ENCODE measurements at regions not wholly inside any gene's neighbourhood (a gene's known extent, or its start where the extent isn't known, plus 50 kb on each side); places are given as distances from the start of the nearest gene placed in this dataset.

- DNase-seq (no peak), ATAC-seq (ENCODE audit: low read depth) (no peak)
- Mint-ChIP-seq H3K9me3 (no peaks in the 10 kb centered on the region), H3K27me3 (peaks cover 34% of the 10 kb centered on the region), H3K27ac (no peak overlapping the region), H3K4me3 (no peak overlapping the region), H3K4me1 (no peaks in the 10 kb centered on the region), H3K36me3 (no peaks in the 10 kb centered on the region)
- POLR2A ChIA-PET: no interaction called here
Measured at GRCh38 chr5:77948476-77948875, 172.3 kb upstream of the TBCA start.

GRCh38 chr5:77947041-77947428 lies 170.9 kb upstream of the TBCA start:
- no peaks in the 10 kb centered on the region for H3K4me1 Mint-ChIP-seq
- no peak overlapping the region for H3K27ac Mint-ChIP-seq
- POLR2A ChIA-PET: no interaction called here
- ATAC-seq (ENCODE audit: low read depth) (no peak), DNase-seq (no peak)
- H3K9me3 Mint-ChIP-seq: no peaks in the 10 kb centered on the region
- peaks cover 41% of the 10 kb centered on the region for H3K27me3 Mint-ChIP-seq
- H3K4me3 Mint-ChIP-seq: no peak overlapping the region
- H3K36me3 Mint-ChIP-seq: no peaks in the 10 kb centered on the region

- no peak overlapping the region for H3K27ac Mint-ChIP-seq
- POLR2A ChIA-PET: no interaction called here
- peaks cover under 1% of the 10 kb centered on the region for H3K9me3 Mint-ChIP-seq
- no peaks in the 10 kb centered on the region for H3K36me3 Mint-ChIP-seq
- H3K27me3 Mint-ChIP-seq: peaks cover 42% of the 10 kb centered on the region
- no peaks in the 10 kb centered on the region for H3K4me1 Mint-ChIP-seq
- ATAC-seq (ENCODE audit: low read depth): no peak
- H3K4me3 Mint-ChIP-seq: no peak overlapping the region
- no peak for DNase-seq
Measured at GRCh38 chr5:77946381-77947040, 170.4 kb upstream of the TBCA start.

- POLR2A ChIA-PET: no interaction called here
Measured at GRCh38 chr5:77945874-77946273, 169.7 kb upstream of the TBCA start.

GRCh38 chr5:77944757-77945340 lies 168.7 kb upstream of the TBCA start:
- no peak for ATAC-seq (ENCODE audit: low read depth)
- Mint-ChIP-seq H3K9me3 (peaks cover 4% of the 10 kb centered on the region), H3K4me3 (no peak overlapping the region)

More at GRCh38 chr5:77945874-77946273, 169.7 kb upstream of the TBCA start:
- H3K4me1 Mint-ChIP-seq: no peaks in the 10 kb centered on the region
- no peaks in the 10 kb centered on the region for H3K36me3 Mint-ChIP-seq
- no peak overlapping the region for H3K27ac Mint-ChIP-seq
- H3K4me3 Mint-ChIP-seq: no peak overlapping the region
- no peak for ATAC-seq (ENCODE audit: low read depth)
- peaks cover 41% of the 10 kb centered on the region for H3K27me3 Mint-ChIP-seq
- peaks cover 2% of the 10 kb centered on the region for H3K9me3 Mint-ChIP-seq
- DNase-seq: no peak

GRCh38 chr5:77943851-77944250 lies 167.7 kb upstream of the TBCA start:
- H3K4me3 Mint-ChIP-seq: no peak overlapping the region
- no peaks in the 10 kb centered on the region for H3K4me1 Mint-ChIP-seq
- H3K36me3 Mint-ChIP-seq: no peaks in the 10 kb centered on the region
- DNase-seq (no peak), ATAC-seq (ENCODE audit: low read depth) (no peak)
- POLR2A ChIA-PET: no interaction called here
- no peak overlapping the region for H3K27ac Mint-ChIP-seq
- H3K9me3 Mint-ChIP-seq: peaks cover 4% of the 10 kb centered on the region
- H3K27me3 Mint-ChIP-seq: peaks cover 33% of the 10 kb centered on the region

More at GRCh38 chr5:77944757-77945340, 168.7 kb upstream of the TBCA start:
- no peak overlapping the region for H3K27ac Mint-ChIP-seq
- no peak for DNase-seq
- no peaks in the 10 kb centered on the region for H3K4me1 Mint-ChIP-seq
- no peaks in the 10 kb centered on the region for H3K36me3 Mint-ChIP-seq
- H3K27me3 Mint-ChIP-seq: peaks cover 33% of the 10 kb centered on the region
- POLR2A ChIA-PET: no interaction called here

GRCh38 chr5:77942578-77943239 lies 166.6 kb upstream of the TBCA start:
- DNase-seq (no peak), ATAC-seq (ENCODE audit: low read depth) (no peak)
- no peaks in the 10 kb centered on the region for H3K4me1 Mint-ChIP-seq
- POLR2A ChIA-PET: no interaction called here
- no peak overlapping the region for H3K4me3 Mint-ChIP-seq
- H3K36me3 Mint-ChIP-seq: no peaks in the 10 kb centered on the region
- H3K9me3 Mint-ChIP-seq: peaks cover 4% of the 10 kb centered on the region
- H3K27me3 Mint-ChIP-seq: peaks cover 37% of the 10 kb centered on the region
- H3K27ac Mint-ChIP-seq: no peak overlapping the region

- Mint-ChIP-seq H3K27me3 (peaks cover 18% of the 10 kb centered on the region), H3K36me3 (peaks cover 2% of the 10 kb centered on the region), H3K4me1 (peaks cover 7% of the 10 kb centered on the region), H3K27ac (no peak overlapping the region), H3K4me3 (no peak overlapping the region), H3K9me3 (peaks cover 7% of the 10 kb centered on the region)
- no peak for DNase-seq
- ATAC-seq (ENCODE audit: low read depth): no peak
- POLR2A ChIA-PET: no interaction called here
Measured at GRCh38 chr5:77937015-77937908, 161.1 kb upstream of the TBCA start.

GRCh38 chr5:77936365-77936693 lies 160.2 kb upstream of the TBCA start:
- no peak overlapping the region for H3K27ac Mint-ChIP-seq
- peaks cover 2% of the 10 kb centered on the region for H3K36me3 Mint-ChIP-seq
- H3K27me3 Mint-ChIP-seq: peaks cover 13% of the 10 kb centered on the region
- ATAC-seq (ENCODE audit: low read depth) (no peak), DNase-seq (no peak)
- peaks cover 7% of the 10 kb centered on the region for H3K4me1 Mint-ChIP-seq
- peaks cover 5% of the 10 kb centered on the region for H3K9me3 Mint-ChIP-seq
- POLR2A ChIA-PET: no interaction called here
- no peak overlapping the region for H3K4me3 Mint-ChIP-seq

GRCh38 chr5:77935506-77936364 lies 159.6 kb upstream of the TBCA start:
- H3K4me3 Mint-ChIP-seq: peak overlapping the region; percentile 28
- H3K36me3 Mint-ChIP-seq: peaks cover 2% of the 10 kb centered on the region
- peaks cover 13% of the 10 kb centered on the region for H3K27me3 Mint-ChIP-seq
- no peak for DNase-seq
- peaks cover 4% of the 10 kb centered on the region for H3K9me3 Mint-ChIP-seq
- H3K27ac Mint-ChIP-seq: peak overlapping the region; percentile 69
- peak; percentile 88 for ATAC-seq (ENCODE audit: low read depth)
- H3K4me1 Mint-ChIP-seq: peaks cover 7% of the 10 kb centered on the region
- POLR2A ChIA-PET: no interaction called here

GRCh38 chr5:77928776-77929300 lies 152.7 kb upstream of the TBCA start:
- Mint-ChIP-seq H3K27ac (no peak overlapping the region), H3K4me3 (no peak overlapping the region), H3K4me1 (no peaks in the 10 kb centered on the region), H3K36me3 (peaks cover 1% of the 10 kb centered on the region), H3K27me3 (peaks cover 27% of the 10 kb centered on the region), H3K9me3 (peaks cover 5% of the 10 kb centered on the region)
- POLR2A ChIA-PET: no interaction called here
- ATAC-seq (ENCODE audit: low read depth) (no peak), DNase-seq (no peak)

- POLR2A ChIA-PET: no interaction called here
- Mint-ChIP-seq H3K27ac (no peak overlapping the region), H3K4me1 (no peaks in the 10 kb centered on the region), H3K4me3 (no peak overlapping the region), H3K27me3 (peaks cover 25% of the 10 kb centered on the region), H3K9me3 (peaks cover 3% of the 10 kb centered on the region), H3K36me3 (no peaks in the 10 kb centered on the region)
- DNase-seq (no peak), ATAC-seq (ENCODE audit: low read depth) (no peak)
Measured at GRCh38 chr5:77926337-77926736, 150.2 kb upstream of the TBCA start.

GRCh38 chr5:77925503-77925902 lies 149.4 kb upstream of the TBCA start:
- POLR2A ChIA-PET: no interaction called here
- H3K4me3 Mint-ChIP-seq: no peak overlapping the region

More at GRCh38 chr5:77925503-77925902, 149.4 kb upstream of the TBCA start:
- Mint-ChIP-seq H3K27ac (no peak overlapping the region), H3K27me3 (peaks cover 25% of the 10 kb centered on the region), H3K9me3 (peaks cover 3% of the 10 kb centered on the region), H3K36me3 (no peaks in the 10 kb centered on the region), H3K4me1 (no peaks in the 10 kb centered on the region)
- DNase-seq (no peak), ATAC-seq (ENCODE audit: low read depth) (no peak)

Data from activated naive CD8-positive, alpha-beta T cell treated with anti-CD3 and anti-CD28 coated beads, Interleukin-2, amount 10 ng/mL, durations not matched to agents 7 days and 5 days (primary cell).